GM12864 (cell line): ENCODE measurements at regions not wholly inside any gene's neighbourhood (a gene's known extent, or its start where the extent isn't known, plus 50 kb on each side); places are given as distances from the start of the nearest gene placed in this dataset.

ENCODE experiments used
- DNase-seq: peaks from one replicate; pipeline ENCODE4 v3.0.0-alpha.2; 2011; ENCODE audit warnings: low read depth
- H3K4me3 ChIP-seq: 2 replicates; pipeline ENCODE4 v1.5.1; 2011; ENCODE audit warnings: mild to moderate bottlenecking, low read depth, low read length, control low read depth
- TF ChIP-seq, protein P1 (sequence below): IDR thresholded peaks from 2 replicates; pipeline ENCODE4 v1.5.1; 2011; ENCODE audit warnings: low read depth, mild to moderate bottlenecking, moderate library complexity, low read length, control low read depth, inconsistent platforms; ENCODE audit errors: missing control alignments

- TF ChIP-seq, protein P1, sequence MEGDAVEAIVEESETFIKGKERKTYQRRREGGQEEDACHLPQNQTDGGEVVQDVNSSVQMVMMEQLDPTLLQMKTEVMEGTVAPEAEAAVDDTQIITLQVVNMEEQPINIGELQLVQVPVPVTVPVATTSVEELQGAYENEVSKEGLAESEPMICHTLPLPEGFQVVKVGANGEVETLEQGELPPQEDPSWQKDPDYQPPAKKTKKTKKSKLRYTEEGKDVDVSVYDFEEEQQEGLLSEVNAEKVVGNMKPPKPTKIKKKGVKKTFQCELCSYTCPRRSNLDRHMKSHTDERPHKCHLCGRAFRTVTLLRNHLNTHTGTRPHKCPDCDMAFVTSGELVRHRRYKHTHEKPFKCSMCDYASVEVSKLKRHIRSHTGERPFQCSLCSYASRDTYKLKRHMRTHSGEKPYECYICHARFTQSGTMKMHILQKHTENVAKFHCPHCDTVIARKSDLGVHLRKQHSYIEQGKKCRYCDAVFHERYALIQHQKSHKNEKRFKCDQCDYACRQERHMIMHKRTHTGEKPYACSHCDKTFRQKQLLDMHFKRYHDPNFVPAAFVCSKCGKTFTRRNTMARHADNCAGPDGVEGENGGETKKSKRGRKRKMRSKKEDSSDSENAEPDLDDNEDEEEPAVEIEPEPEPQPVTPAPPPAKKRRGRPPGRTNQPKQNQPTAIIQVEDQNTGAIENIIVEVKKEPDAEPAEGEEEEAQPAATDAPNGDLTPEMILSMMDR = no peak
- H3K4me3 ChIP-seq = no peak overlapping the region
Observed at GRCh38 chr4:42809419-42810084, 83.0 kb upstream of the GRXCR1 start.

GRCh38 chr4:42806303-42806835, 86.1 kb upstream of the GRXCR1 start:
- no peak overlapping the region for H3K4me3 ChIP-seq
- TF ChIP-seq, protein P1 = no peak
- DNase-seq = no peak

More at GRCh38 chr4:42809419-42810084, 83.0 kb upstream of the GRXCR1 start:
- no peak for DNase-seq

DNA sequence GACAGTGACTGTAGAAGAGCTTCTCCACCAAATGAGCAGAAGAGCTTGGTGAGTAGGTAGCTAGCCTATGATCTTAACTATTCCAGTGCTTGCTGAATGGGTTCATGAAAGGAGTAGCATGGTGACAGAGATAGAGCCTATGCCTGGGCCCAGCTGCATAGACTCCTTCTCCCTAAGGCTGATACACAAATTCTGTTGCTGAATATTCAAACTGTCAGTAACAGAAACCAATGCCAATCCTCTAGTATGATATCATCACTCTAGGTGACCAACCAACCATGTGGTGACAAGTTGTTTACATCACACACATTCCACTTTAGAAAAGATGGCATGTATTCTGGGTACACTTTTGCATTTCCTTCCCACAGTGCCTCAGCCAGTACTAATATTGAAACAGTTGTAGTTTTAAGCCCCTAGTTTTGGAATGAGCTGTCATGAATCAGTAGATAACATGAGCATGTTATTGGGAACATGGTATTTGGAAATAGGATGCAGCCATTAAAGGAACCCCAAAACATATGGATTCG, 103.4 kb upstream of the GRXCR1 start:
- no peak overlapping the region for H3K4me3 ChIP-seq
- TF ChIP-seq, protein P1 = no peak

DNA sequence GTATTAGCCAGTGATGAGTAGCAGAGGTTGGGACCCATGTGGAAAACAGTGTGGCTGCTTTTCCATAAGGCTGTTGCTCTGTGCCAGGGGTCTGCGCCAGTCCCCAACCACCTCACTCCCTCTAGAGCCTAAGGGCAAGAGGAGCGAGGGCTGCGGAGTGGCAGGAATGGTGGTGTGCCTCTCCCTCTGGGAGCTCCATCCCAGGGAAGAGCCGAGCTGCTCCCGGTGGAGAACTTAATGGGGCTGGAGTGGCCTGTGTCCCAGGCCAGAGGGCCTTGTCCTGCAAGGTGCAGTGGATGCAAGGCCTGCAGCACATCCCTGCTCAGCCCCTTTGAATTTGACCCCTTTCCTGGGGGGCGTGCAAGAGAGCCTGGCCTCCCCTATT, 105.4 kb upstream of the GRXCR1 start:
- DNase-seq = no peak
- no peak overlapping the region for H3K4me3 ChIP-seq
- TF ChIP-seq, protein P1 = no peak

More for the DNA sequence above, 103.4 kb upstream of the GRXCR1 start:
- no peak for DNase-seq

- TF ChIP-seq, protein P1 = no peak
- no peak for DNase-seq
- H3K4me3 ChIP-seq = no peak overlapping the region
Observed at GRCh38 chr4:42786350-42787078, 106.0 kb upstream of the GRXCR1 start.

DNA sequence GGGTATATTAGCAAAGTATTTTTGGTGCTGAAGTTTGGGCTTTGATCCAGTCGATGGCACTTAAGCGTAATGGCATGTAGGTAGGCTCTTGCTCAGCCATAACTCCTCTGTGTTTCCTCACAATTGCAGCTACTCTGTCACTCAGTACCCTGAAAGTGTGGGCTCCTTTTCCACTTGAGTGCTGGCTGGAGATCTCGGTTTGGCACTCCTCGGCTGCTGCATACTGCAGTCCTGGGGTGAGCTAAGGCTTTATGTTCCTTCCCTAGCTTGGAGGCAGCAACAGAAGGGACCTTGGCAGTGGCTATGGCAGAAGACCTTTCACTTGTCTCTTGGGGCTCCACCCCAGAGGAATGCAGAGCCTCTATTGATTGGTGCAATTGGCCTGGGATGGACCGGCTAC, 106.7 kb upstream of the GRXCR1 start:
- no peak overlapping the region for H3K4me3 ChIP-seq
- TF ChIP-seq, protein P1 = no peak
- no peak for DNase-seq
